Neural cell (in vitro differentiated cells): ENCODE measurements at regions not wholly inside any gene's neighbourhood (a gene's known extent, or its start where the extent isn't known, plus 50 kb on each side); places are given as distances from the start of the nearest gene placed in this dataset.

Experiments
- H2AFZ ChIP-seq: fragments of 200-600, 300-800 bp; sonication (generic), shearing (Covaris generic); 2 replicates; pipeline ENCODE4 v1.6.0; 2014; ENCODE audit warnings: low read depth, mild to moderate bottlenecking, antibody characterized with exemption, low read length, moderate library complexity
- H3F3A ChIP-seq: fragments of 200-600 bp; shearing (Covaris generic); 2 replicates; pipeline ENCODE4 v1.6.1; 2016; ENCODE audit warnings: mild to moderate bottlenecking, moderate library complexity, mixed read lengths, antibody characterized with exemption, low read length; ENCODE audit not compliant: insufficient read depth, poor library complexity, severe bottlenecking
- H3K27ac ChIP-seq: fragments of 200-600, 300-800 bp; sonication (generic), shearing (Covaris generic); 2 replicates; pipeline ENCODE4 v1.5.1; 2014; ENCODE audit warnings: mild to moderate bottlenecking, low read length, moderate library complexity
- H3K27me3 ChIP-seq: fragments of 300-800, 200-600 bp; sonication (generic), shearing (Covaris generic); 2 replicates; pipeline ENCODE4 v1.6.0; 2014; ENCODE audit warnings: mild to moderate bottlenecking, low read depth, low read length, moderate library complexity; ENCODE audit not compliant: insufficient read depth
- H3K36me3 ChIP-seq: fragments of 300-800, 200-600 bp; sonication (generic), shearing (Covaris generic); 2 replicates; pipeline ENCODE4 v1.5.1; 2014; ENCODE audit warnings: mild to moderate bottlenecking, antibody characterized with exemption, low read length, moderate library complexity; ENCODE audit not compliant: insufficient read depth
- H3K4me2 ChIP-seq: fragments of 300-800, 200-600 bp; sonication (generic), shearing (Covaris generic); 2 replicates; pipeline ENCODE4 v1.6.0; 2014; ENCODE audit warnings: mild to moderate bottlenecking, low read length
- H3K4me3 ChIP-seq: fragments of 300-800, 200-600 bp; sonication (generic), shearing (Covaris generic); 2 replicates; pipeline ENCODE4 v1.5.1; 2014; ENCODE audit warnings: mild to moderate bottlenecking, low read length, moderate library complexity
- H3K79me2 ChIP-seq: fragments of 200-600 bp; shearing (Covaris generic); replicated peaks from 2 replicates; pipeline ENCODE4 v1.6.0; 2014; ENCODE audit warnings: mild to moderate bottlenecking, low read length, moderate library complexity; ENCODE audit not compliant: insufficient read depth
- H3K9ac ChIP-seq: fragments of 300-800, 200-600 bp; sonication (generic), shearing (Covaris generic); 2 replicates; pipeline ENCODE4 v1.6.1; 2016; ENCODE audit warnings: mild to moderate bottlenecking, low read length, mixed read lengths
- H3K9me2 ChIP-seq: fragments of 200-600 bp; shearing (Covaris generic); 2 replicates; pipeline ENCODE4 v1.6.1; 2016; ENCODE audit warnings: mild to moderate bottlenecking, low read length, mixed read lengths; ENCODE audit not compliant: insufficient read depth
- H3K9me3 ChIP-seq: fragments of 200-600, 300-800 bp; sonication (generic), shearing (Covaris generic); 2 replicates; pipeline ENCODE4 v1.6.1; 2016; ENCODE audit warnings: mild to moderate bottlenecking, mixed run types, low read length, moderate library complexity, mixed read lengths
- H4K20me1 ChIP-seq: fragments of 200-600 bp; shearing (Covaris generic); 2 replicates; pipeline ENCODE4 v1.6.1; 2016; ENCODE audit warnings: mild to moderate bottlenecking, mixed run types; ENCODE audit not compliant: insufficient read depth
- EP300 ChIP-seq: fragments of 450-650 bp; conservative IDR thresholded peaks from 2 replicates; pipeline ENCODE4 v1.6.1; 2014; ENCODE audit warnings: antibody characterized with exemption, mild to moderate bottlenecking, moderate library complexity; ENCODE audit not compliant: poor library complexity, severe bottlenecking
- EZH2 ChIP-seq: fragments of 200-600, 300-800 bp; shearing (Covaris generic), sonication (generic); IDR thresholded peaks from 2 replicates; pipeline ENCODE4 v1.6.1; 2014; ENCODE audit warnings: antibody characterized with exemption, low read length, borderline replicate concordance, mild to moderate bottlenecking; ENCODE audit not compliant: insufficient read depth, poor library complexity, severe bottlenecking
- MXI1 ChIP-seq: fragments of 450-650 bp; conservative IDR thresholded peaks from 2 replicates; pipeline ENCODE4 v1.6.1; 2014; ENCODE audit warnings: antibody characterized with exemption, mild to moderate bottlenecking; ENCODE audit not compliant: poor library complexity, severe bottlenecking
- POLR2AphosphoS5 ChIP-seq: IDR thresholded peaks from 2 replicates; pipeline ENCODE4 v1.6.1; 2012
- RAD21 ChIP-seq: fragments of 450-650 bp; conservative IDR thresholded peaks from 2 replicates; pipeline ENCODE4 v1.6.1; 2014; ENCODE audit warnings: antibody characterized with exemption, mild to moderate bottlenecking, moderate library complexity
- REST ChIP-seq: IDR thresholded peaks from 2 replicates; pipeline ENCODE4 v1.6.1; 2012; ENCODE audit warnings: borderline replicate concordance
- SMC3 ChIP-seq: fragments of 450-650 bp; conservative IDR thresholded peaks from 2 replicates; pipeline ENCODE4 v1.6.1; 2014; ENCODE audit warnings: antibody characterized with exemption, mild to moderate bottlenecking, moderate library complexity; ENCODE audit not compliant: poor library complexity
- TAF1 ChIP-seq: IDR thresholded peaks from 2 replicates; pipeline ENCODE4 v1.6.1; 2012; ENCODE audit warnings: low read depth
- TF ChIP-seq, protein P1 (sequence below): fragments of 450-650 bp; IDR thresholded peaks from 2 replicates; pipeline ENCODE4 v1.5.1; 2014; ENCODE audit warnings: antibody characterized with exemption, mild to moderate bottlenecking, moderate library complexity; ENCODE audit not compliant: poor library complexity, severe bottlenecking

GRCh38 chr10:70970830-70971229, 82.5 kb upstream of the PCBD1 start:
- Histone ChIP-seq H3F3A (no peaks in the 10 kb centered on the region), H3K79me2 (no peaks in the 10 kb centered on the region), H3K9me2 (no peaks in the 10 kb centered on the region), H4K20me1 (no peaks in the 10 kb centered on the region), H3K27ac (no peak overlapping the region), H2AFZ (no peak overlapping the region), H3K4me3 (no peak overlapping the region), H3K36me3 (no peaks in the 10 kb centered on the region), H3K27me3 (no peaks in the 10 kb centered on the region), H3K9ac (no peak overlapping the region), H3K9me3 (no peaks in the 10 kb centered on the region), H3K4me2 (no peak overlapping the region)
- TF ChIP-seq SMC3 (no peak), TAF1 (no peak), EP300 (no peak), POLR2AphosphoS5 (no peak), MXI1 (no peak), RAD21 (no peak), EZH2 (no peak)
- TF ChIP-seq, protein P1, sequence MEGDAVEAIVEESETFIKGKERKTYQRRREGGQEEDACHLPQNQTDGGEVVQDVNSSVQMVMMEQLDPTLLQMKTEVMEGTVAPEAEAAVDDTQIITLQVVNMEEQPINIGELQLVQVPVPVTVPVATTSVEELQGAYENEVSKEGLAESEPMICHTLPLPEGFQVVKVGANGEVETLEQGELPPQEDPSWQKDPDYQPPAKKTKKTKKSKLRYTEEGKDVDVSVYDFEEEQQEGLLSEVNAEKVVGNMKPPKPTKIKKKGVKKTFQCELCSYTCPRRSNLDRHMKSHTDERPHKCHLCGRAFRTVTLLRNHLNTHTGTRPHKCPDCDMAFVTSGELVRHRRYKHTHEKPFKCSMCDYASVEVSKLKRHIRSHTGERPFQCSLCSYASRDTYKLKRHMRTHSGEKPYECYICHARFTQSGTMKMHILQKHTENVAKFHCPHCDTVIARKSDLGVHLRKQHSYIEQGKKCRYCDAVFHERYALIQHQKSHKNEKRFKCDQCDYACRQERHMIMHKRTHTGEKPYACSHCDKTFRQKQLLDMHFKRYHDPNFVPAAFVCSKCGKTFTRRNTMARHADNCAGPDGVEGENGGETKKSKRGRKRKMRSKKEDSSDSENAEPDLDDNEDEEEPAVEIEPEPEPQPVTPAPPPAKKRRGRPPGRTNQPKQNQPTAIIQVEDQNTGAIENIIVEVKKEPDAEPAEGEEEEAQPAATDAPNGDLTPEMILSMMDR = no peak

DNA sequence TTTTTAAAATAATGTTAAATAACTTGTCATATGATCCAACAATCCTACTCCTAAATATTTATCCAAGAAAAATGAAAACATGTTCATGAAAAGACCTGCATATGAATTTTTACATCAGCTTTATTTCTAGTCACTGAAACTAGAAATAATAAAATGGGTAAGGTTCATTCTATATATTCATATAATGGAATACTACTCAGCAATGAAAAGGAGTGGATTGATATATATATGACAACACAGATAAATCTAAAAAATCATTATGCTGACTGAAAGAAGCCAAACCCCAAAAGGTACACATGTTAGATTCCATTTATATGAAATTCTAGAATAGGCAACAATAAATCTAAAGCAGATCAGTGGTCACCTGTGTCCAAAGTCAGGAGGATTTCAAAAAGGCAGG, 84.9 kb upstream of the PCBD1 start:
- Histone ChIP-seq H2AFZ (no peak overlapping the region), H4K20me1 (no peaks in the 10 kb centered on the region), H3K4me3 (no peak overlapping the region), H3K4me2 (no peak overlapping the region), H3K9ac (no peak overlapping the region), H3K79me2 (no peaks in the 10 kb centered on the region), H3K27ac (no peak overlapping the region), H3F3A (no peaks in the 10 kb centered on the region), H3K9me3 (no peaks in the 10 kb centered on the region), H3K9me2 (no peaks in the 10 kb centered on the region), H3K27me3 (no peaks in the 10 kb centered on the region), H3K36me3 (no peaks in the 10 kb centered on the region)
- TF ChIP-seq, protein P1 = no peak
- no peak for TF ChIP-seq EZH2
- TF ChIP-seq MXI1 = no peak
- no peak for TF ChIP-seq EP300
- TF ChIP-seq RAD21 = no peak
- no peak for TF ChIP-seq TAF1
- no peak for TF ChIP-seq SMC3
- no peak for TF ChIP-seq REST
- TF ChIP-seq POLR2AphosphoS5 = no peak
